ENCODE measurements at regions not wholly inside any gene's neighbourhood (a gene's known extent, or its start where the extent isn't known, plus 50 kb on each side); places are given as distances from the start of the nearest gene placed in this dataset.

DNA sequence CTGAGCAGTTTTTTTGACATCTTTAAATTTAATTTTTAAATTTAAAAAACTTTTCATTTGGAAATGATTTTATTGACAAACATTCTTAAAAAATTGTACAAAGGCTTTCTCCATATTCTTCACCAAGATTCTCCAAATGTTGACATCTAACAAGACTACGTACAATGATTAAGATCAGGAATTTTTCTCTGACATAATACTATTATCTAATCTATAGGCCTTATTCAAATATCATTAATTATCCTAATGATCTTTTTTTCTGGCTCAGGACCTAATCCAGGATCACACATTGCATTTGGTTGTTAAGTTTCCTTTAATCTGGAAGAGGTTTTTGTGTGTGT, 106.1 kb upstream of the OSMR start:
- H3K27me3 ChIP-seq (replicated peaks; ENCODE audit: insufficient read depth) = no peaks in the 10 kb centered on the region
- no peaks in the 10 kb centered on the region for H3K4me1 ChIP-seq (replicated peaks)
- intact Hi-C loops (cut with DNase I) = no loop called here
- WGBS = 76% methylated on average over 1 of the region's 1 CpG
- H3K4me3 ChIP-seq = no peak overlapping the region
- TF ChIP-seq POLR2A (IDR thresholded peaks at IDR 0.05) (no peak), POLR2AphosphoS5 (IDR thresholded peaks at IDR 0.05) (no peak)
- TF ChIP-seq, protein P1, sequence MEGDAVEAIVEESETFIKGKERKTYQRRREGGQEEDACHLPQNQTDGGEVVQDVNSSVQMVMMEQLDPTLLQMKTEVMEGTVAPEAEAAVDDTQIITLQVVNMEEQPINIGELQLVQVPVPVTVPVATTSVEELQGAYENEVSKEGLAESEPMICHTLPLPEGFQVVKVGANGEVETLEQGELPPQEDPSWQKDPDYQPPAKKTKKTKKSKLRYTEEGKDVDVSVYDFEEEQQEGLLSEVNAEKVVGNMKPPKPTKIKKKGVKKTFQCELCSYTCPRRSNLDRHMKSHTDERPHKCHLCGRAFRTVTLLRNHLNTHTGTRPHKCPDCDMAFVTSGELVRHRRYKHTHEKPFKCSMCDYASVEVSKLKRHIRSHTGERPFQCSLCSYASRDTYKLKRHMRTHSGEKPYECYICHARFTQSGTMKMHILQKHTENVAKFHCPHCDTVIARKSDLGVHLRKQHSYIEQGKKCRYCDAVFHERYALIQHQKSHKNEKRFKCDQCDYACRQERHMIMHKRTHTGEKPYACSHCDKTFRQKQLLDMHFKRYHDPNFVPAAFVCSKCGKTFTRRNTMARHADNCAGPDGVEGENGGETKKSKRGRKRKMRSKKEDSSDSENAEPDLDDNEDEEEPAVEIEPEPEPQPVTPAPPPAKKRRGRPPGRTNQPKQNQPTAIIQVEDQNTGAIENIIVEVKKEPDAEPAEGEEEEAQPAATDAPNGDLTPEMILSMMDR (IDR thresholded peaks at IDR 0.05) = no peak
- H3K27ac ChIP-seq = no peak overlapping the region
- no peaks in the 10 kb centered on the region for H3K9me3 ChIP-seq
- DNase-seq (ENCODE audit: low spot score) = no peak
- H3K36me3 ChIP-seq = no peaks in the 10 kb centered on the region

DNA sequence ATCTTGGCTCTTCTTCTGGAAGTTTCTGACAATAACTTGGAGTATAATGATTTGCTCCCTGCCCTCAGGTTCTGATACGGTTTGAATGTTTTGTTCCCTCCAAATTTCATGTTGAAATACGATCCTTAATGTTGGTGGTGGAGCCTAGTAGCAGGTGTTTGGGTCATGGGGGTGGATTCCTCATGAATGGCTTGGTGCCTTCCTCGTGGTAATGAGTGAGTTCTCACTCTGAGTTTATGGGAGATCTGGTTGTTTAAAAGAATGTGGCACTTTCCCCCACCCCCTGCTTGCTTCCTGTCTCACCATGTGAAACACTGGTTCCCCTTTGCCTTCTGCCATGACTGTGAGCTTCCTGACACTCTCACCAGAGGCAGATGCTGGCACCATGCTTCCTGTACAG, 103.0 kb upstream of the OSMR start:
- no peak for DNase-seq (ENCODE audit: low spot score)
- Histone ChIP-seq H3K36me3 (no peaks in the 10 kb centered on the region), H3K27ac (no peak overlapping the region), H3K4me1 (replicated peaks) (no peaks in the 10 kb centered on the region), H3K4me3 (no peak overlapping the region), H3K9me3 (no peaks in the 10 kb centered on the region), H3K27me3 (replicated peaks; ENCODE audit: insufficient read depth) (no peaks in the 10 kb centered on the region)
- 72% methylated on average over 3 of the region's 3 CpGs for WGBS
- TF ChIP-seq POLR2AphosphoS5 (IDR thresholded peaks at IDR 0.05) (no peak), POLR2A (IDR thresholded peaks at IDR 0.05) (no peak)
- TF ChIP-seq, protein P1 (IDR thresholded peaks at IDR 0.05) = no peak
- intact Hi-C loops (cut with DNase I) = no loop called here

DNA sequence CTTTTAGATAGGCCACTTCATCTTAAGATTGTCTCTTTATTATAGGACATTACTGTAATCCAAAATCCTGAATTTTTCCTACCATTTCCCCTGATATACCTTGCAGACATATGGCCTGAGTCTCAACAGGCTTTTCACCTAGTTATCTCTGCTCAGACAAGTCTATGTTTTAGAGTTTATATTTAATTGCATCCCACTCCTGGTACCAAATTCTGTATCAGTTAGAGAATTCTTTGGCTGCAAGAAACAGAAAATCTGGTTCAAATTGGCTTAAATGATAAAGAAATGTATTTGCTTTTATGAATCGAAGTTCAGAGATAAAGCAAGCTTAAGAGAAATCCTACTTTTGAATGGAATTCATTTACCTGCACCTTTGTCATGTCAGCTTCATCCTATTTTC, 102.2 kb upstream of the OSMR start:
- intact Hi-C loops (cut with DNase I) = no loop called here
- WGBS = 98% methylated on average over 1 of the region's 1 CpG
- DNase-seq (ENCODE audit: low spot score) = no peak

DNA sequence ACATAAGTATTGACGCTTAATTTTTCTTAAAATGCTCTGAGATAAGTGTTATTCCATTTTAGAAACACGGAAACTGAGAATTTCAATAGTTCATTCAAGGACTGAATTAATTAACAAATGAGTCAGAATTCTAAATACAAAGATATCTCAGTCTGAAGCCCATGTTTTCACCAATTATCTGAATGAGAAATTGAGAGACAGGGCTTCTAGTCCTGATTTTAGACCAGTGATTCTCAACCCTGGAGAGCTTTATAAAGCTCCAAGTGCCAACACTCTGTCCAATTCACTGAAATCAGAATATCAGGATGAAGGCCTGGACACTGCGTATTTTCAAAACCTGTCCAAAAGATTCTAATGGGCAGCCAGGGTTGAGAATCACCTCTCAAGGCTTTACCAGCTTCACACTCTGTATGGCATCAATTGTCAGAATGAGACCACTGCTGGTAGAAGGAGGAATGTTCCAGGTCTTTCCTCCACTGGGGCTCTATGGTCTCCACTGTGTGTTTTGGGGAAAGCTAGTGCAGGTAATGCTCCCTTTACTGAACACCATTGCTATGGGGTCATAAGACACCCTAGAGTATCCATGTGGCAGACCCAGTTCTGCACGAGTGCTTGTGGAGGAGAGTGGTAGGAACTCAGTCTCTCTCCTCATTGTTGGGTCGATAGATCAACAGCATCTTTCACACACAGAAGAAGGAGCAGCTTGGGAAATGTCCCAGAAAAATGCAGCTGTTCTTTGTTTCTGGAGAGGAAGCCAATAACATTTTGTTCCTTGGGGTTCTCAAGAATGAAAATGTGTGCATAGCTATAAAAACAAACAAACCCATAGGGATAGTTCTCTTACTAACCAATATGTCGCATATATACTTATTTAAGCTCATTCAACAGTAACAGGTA, 99.7 kb upstream of the OSMR start:
- 73% methylated on average over 6 of the region's 6 CpGs for WGBS

More for the DNA sequence above, 102.2 kb upstream of the OSMR start:
- no peak overlapping the region for H3K4me3 ChIP-seq
- H3K4me1 ChIP-seq (replicated peaks) = no peaks in the 10 kb centered on the region
- H3K27me3 ChIP-seq (replicated peaks; ENCODE audit: insufficient read depth) = no peaks in the 10 kb centered on the region
- no peak overlapping the region for H3K27ac ChIP-seq
- TF ChIP-seq POLR2AphosphoS5 (IDR thresholded peaks at IDR 0.05) (no peak), POLR2A (IDR thresholded peaks at IDR 0.05) (no peak)
- TF ChIP-seq, protein P1 (IDR thresholded peaks at IDR 0.05) = no peak
- no peaks in the 10 kb centered on the region for H3K9me3 ChIP-seq
- no peaks in the 10 kb centered on the region for H3K36me3 ChIP-seq

More for the DNA sequence above, 99.7 kb upstream of the OSMR start:
- no peak for DNase-seq (ENCODE audit: low spot score)
- intact Hi-C loops (cut with DNase I) = no loop called here
- Histone ChIP-seq H3K4me3 (no peak overlapping the region), H3K9me3 (no peaks in the 10 kb centered on the region), H3K36me3 (no peaks in the 10 kb centered on the region), H3K27ac (no peak overlapping the region), H3K27me3 (replicated peaks; ENCODE audit: insufficient read depth) (no peaks in the 10 kb centered on the region), H3K4me1 (replicated peaks) (no peaks in the 10 kb centered on the region)
- TF ChIP-seq, protein P1 (IDR thresholded peaks at IDR 0.05) = no peak
- TF ChIP-seq POLR2A (IDR thresholded peaks at IDR 0.05) (no peak), POLR2AphosphoS5 (IDR thresholded peaks at IDR 0.05) (no peak)
